ENCODE measurements at regions not wholly inside any gene's neighbourhood (a gene's known extent, or its start where the extent isn't known, plus 50 kb on each side); places are given as distances from the start of the nearest gene placed in this dataset.

DNA sequence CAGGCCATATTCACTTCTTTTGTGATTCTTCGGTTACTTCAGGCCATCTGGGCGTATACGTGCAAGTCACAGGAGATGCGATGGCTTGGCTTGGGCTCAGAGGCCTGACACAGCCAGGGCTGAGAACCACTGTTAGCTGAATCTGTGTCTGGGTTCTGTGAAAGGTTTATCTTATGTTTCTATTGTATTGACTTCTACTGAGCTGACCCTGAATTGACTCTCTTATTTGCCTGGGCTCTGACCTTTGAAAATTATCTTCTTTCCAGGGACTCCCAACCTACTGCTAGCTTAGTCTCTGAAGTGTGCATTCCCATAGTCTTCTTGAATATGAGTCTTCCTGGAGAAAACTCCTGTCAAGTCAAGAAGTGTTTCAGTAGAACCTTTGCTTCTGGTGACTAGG lies 226.4 kb upstream of the SOX4 start:
- Histone ChIP-seq H3K27ac (replicated peaks) (no peak overlapping the region), H3K27me3 (ENCODE audit: insufficient read depth, poor library complexity, severe bottlenecking) (no peaks in the 10 kb centered on the region), H3K4me3 (replicated peaks; ENCODE audit: insufficient read depth, low read length) (no peak overlapping the region)
- TF ChIP-seq, protein P1, sequence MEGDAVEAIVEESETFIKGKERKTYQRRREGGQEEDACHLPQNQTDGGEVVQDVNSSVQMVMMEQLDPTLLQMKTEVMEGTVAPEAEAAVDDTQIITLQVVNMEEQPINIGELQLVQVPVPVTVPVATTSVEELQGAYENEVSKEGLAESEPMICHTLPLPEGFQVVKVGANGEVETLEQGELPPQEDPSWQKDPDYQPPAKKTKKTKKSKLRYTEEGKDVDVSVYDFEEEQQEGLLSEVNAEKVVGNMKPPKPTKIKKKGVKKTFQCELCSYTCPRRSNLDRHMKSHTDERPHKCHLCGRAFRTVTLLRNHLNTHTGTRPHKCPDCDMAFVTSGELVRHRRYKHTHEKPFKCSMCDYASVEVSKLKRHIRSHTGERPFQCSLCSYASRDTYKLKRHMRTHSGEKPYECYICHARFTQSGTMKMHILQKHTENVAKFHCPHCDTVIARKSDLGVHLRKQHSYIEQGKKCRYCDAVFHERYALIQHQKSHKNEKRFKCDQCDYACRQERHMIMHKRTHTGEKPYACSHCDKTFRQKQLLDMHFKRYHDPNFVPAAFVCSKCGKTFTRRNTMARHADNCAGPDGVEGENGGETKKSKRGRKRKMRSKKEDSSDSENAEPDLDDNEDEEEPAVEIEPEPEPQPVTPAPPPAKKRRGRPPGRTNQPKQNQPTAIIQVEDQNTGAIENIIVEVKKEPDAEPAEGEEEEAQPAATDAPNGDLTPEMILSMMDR (IDR thresholded peaks at IDR 0.05; ENCODE audit: insufficient read depth, low read length): no peak
- no peak for TF ChIP-seq SPI1 (IDR thresholded peaks at IDR 0.05; ENCODE audit: borderline replicate concordance, low read depth)
- TF ChIP-seq POLR2AphosphoS5 (IDR thresholded peaks at IDR 0.05; ENCODE audit: low read depth): no peak
- no peak for DNase-seq (ENCODE audit: low read depth in 1 of 2, low spot score in 1 of 2)

DNA sequence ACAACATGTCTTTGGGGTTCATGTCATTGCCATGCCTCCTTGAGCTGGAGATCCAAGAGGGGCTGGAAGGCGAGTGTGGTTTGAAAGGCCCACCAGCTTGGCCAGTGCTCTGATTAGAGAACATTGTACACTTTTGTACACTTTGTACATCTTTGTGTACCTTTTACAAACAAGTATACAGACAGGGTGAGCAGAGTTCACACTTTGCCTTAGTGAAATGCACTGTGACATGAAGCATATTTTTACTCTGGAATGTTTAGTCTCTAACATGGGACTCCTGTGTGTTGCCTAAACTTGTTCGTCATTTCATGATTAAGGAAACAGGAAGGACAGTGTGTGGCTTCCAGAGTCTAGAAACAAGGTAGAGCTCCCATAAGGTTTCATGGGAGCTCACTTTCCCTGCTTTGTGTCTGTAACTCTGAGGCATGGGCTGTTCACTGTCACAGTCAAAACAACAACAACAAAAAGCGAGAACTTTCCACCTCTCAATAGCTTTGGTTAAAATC lies 225.8 kb upstream of the SOX4 start:
- no peaks in the 10 kb centered on the region for H3K27me3 ChIP-seq (ENCODE audit: insufficient read depth, poor library complexity, severe bottlenecking)
- H3K4me3 ChIP-seq (replicated peaks; ENCODE audit: insufficient read depth, low read length): no peak overlapping the region
- no peak overlapping the region for H3K27ac ChIP-seq (replicated peaks)
- TF ChIP-seq, protein P2, sequence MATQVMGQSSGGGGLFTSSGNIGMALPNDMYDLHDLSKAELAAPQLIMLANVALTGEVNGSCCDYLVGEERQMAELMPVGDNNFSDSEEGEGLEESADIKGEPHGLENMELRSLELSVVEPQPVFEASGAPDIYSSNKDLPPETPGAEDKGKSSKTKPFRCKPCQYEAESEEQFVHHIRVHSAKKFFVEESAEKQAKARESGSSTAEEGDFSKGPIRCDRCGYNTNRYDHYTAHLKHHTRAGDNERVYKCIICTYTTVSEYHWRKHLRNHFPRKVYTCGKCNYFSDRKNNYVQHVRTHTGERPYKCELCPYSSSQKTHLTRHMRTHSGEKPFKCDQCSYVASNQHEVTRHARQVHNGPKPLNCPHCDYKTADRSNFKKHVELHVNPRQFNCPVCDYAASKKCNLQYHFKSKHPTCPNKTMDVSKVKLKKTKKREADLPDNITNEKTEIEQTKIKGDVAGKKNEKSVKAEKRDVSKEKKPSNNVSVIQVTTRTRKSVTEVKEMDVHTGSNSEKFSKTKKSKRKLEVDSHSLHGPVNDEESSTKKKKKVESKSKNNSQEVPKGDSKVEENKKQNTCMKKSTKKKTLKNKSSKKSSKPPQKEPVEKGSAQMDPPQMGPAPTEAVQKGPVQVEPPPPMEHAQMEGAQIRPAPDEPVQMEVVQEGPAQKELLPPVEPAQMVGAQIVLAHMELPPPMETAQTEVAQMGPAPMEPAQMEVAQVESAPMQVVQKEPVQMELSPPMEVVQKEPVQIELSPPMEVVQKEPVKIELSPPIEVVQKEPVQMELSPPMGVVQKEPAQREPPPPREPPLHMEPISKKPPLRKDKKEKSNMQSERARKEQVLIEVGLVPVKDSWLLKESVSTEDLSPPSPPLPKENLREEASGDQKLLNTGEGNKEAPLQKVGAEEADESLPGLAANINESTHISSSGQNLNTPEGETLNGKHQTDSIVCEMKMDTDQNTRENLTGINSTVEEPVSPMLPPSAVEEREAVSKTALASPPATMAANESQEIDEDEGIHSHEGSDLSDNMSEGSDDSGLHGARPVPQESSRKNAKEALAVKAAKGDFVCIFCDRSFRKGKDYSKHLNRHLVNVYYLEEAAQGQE (IDR thresholded peaks at IDR 0.05; ENCODE audit: insufficient replicate concordance, low read depth): no peak
- TF ChIP-seq, protein P1 (IDR thresholded peaks at IDR 0.05; ENCODE audit: insufficient read depth, low read length): no peak
- TF ChIP-seq SPI1 (IDR thresholded peaks at IDR 0.05; ENCODE audit: borderline replicate concordance, low read depth) (no peak), POLR2AphosphoS5 (IDR thresholded peaks at IDR 0.05; ENCODE audit: low read depth) (no peak), GABPA (IDR thresholded peaks at IDR 0.05; ENCODE audit: low read depth) (no peak)
- DNase-seq (ENCODE audit: low read depth in 1 of 2, low spot score in 1 of 2): no peak

DNA sequence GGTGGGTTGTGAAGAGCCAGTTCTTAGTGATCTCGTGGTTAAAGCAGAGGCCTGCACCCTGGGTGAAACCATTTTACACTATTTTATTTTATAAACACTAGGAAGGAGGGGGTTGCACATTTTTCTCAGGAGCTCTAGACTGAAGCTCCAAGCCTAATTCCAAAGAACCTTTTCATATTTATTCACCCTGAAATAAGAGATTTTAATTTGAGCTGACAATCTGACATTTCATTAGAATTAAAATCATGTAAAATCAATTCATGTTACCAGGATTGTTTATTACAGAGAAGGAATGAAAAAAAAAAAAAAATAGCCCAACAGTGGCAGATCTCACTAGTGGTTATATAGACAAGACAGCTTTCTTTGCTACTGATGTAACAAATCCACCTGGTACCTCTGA lies 222.5 kb upstream of the SOX4 start:
- no peak for TF ChIP-seq GABPA (IDR thresholded peaks at IDR 0.05; ENCODE audit: low read depth)
- no peak for TF ChIP-seq POLR2AphosphoS5 (IDR thresholded peaks at IDR 0.05; ENCODE audit: low read depth)
- no peak overlapping the region for H3K4me3 ChIP-seq (replicated peaks; ENCODE audit: insufficient read depth, low read length)
- no peak for DNase-seq (ENCODE audit: low read depth in 1 of 2, low spot score in 1 of 2)
- no peak overlapping the region for H3K27ac ChIP-seq (replicated peaks)
- no peaks in the 10 kb centered on the region for H3K27me3 ChIP-seq (ENCODE audit: insufficient read depth, poor library complexity, severe bottlenecking)

DNA sequence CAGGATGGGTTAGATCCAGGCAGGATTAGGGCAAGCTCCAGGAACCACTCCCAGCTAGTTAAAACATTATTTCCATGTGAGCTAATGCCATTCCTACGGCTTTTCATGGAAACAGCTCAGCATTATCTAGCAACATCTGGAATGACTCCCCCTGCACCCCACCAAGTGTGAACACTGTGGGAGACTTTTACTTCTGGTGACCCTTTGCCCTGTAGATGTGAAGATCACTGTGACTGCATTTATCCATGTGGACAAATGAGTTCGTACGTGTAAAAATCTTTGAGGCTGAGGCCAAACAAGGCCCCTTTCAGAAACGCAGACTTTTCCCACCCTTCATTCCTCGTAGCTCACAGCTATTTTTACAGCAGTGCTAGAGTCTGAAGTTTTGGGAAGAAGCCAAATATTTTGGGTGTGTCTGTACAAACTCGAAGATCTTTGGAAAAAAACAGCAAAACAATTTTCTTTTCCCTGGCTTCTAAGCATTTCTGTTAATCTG lies 221.8 kb upstream of the SOX4 start:
- H3K4me3 ChIP-seq (replicated peaks; ENCODE audit: insufficient read depth, low read length): no peak overlapping the region
- TF ChIP-seq, protein P2 (IDR thresholded peaks at IDR 0.05; ENCODE audit: insufficient replicate concordance, low read depth): no peak
- TF ChIP-seq POLR2AphosphoS5 (IDR thresholded peaks at IDR 0.05; ENCODE audit: low read depth) (no peak), SPI1 (IDR thresholded peaks at IDR 0.05; ENCODE audit: borderline replicate concordance, low read depth) (no peak), GABPA (IDR thresholded peaks at IDR 0.05; ENCODE audit: low read depth) (no peak)
- TF ChIP-seq, protein P1 (IDR thresholded peaks at IDR 0.05; ENCODE audit: insufficient read depth, low read length): no peak
- H3K27me3 ChIP-seq (ENCODE audit: insufficient read depth, poor library complexity, severe bottlenecking): no peaks in the 10 kb centered on the region
- DNase-seq (ENCODE audit: low read depth in 1 of 2, low spot score in 1 of 2): no peak
- H3K27ac ChIP-seq (replicated peaks): no peak overlapping the region

Data from HL-60 (cell line).